ENCODE measurements at regions not wholly inside any gene's neighbourhood (a gene's known extent, or its start where the extent isn't known, plus 50 kb on each side); places are given as distances from the start of the nearest gene placed in this dataset.

GRCh38 chr13:99859178-99860177 is 112.1 kb downstream of the ZIC5 start:
- DNase-seq = no peak

DNA sequence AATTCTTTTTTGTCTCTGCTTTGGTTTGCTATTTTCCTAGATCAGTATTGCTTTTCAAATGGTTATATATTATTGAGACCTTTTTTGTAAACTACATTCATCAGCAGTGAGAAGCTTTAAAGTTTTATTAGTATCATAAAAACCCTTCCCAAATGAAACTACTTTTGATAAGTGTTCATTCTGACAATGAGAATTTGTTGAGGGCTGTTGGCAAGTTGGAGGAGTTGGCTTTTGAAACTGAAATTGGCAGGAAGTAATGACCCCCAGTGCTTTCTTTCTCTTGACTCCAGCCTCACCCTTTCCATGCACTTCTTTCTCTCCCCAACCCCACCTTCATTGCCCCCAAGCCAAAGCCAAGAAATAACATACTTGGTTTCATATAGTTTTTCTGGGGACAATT is 113.8 kb downstream of the ZIC5 start:
- DNase-seq = no peak

DNA sequence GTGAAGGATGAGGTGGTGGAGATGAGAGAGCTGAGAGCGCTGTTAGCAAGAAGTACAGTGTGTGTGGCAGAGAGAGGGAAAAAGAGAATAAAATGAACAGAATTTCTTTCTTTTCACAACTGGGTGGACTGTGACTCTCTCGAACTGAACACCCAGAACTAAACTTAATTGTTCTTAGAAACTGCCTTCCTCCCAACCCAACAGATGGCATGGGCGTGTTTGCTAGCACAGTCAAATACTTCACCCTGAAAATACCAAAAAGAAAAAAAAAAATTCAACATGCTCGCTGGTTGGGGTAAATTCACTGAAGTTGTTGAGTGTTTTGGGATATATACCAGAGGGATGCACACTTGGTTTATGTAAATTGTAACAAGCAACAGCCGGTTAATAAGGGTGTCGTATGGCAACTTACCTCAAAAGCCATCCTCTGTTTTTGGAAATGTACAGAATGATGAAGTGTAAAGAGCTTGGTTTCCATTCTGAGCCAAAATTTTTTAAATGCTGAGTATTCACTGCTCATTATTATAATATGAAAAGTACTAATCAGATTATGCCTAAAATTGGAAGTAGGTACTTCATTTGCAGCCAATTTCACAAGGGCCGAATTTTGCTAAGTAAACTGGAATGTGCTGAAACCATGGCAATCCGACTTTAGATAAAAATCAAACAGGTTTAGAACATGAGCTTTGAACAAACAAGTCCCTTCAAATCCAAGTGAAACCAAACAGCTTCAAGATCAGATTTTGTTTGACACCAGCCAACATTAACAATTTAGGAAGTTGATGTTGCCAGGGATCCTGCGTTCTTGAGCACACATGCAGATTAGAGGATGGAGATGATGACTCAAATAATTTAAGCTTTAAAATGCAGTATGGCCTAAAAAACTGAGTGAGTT is 115.8 kb downstream of the ZIC5 start:
- DNase-seq = no peak

- DNase-seq = no peak
These were observed 117.2 kb downstream of the ZIC5 start for GRCh38 chr13:99854366-99854765.

DNA sequence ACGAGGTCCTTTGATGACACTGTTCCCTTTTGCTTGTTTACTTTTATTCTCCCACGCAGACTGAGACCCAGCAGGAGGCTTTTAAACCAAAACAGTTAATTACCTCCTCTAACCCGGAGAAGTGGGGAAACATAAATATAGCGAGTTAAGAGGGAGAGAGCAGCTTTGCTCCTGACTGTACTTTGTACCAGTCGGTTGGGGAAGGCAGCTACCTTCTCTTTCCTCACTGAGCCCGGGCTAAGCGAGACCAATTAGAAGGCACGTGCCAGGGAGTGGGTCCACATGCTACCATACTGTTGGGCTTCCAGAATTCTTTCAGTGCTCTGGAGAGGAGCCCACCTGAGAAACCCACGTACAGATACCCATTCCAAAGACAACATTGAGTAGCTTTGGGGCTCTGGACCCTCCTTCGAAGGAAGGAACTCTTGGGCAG is 124.2 kb downstream of the ZIC5 start:
- no peak for DNase-seq

- DNase-seq = no peak
These were observed 126.2 kb downstream of the ZIC5 start for GRCh38 chr13:99845161-99845874.

GRCh38 chr13:99844421-99844820 is 127.1 kb downstream of the ZIC5 start:
- no peak for DNase-seq

GRCh38 chr13:99843872-99844271 is 127.7 kb downstream of the ZIC5 start:
- DNase-seq = no peak

DNA sequence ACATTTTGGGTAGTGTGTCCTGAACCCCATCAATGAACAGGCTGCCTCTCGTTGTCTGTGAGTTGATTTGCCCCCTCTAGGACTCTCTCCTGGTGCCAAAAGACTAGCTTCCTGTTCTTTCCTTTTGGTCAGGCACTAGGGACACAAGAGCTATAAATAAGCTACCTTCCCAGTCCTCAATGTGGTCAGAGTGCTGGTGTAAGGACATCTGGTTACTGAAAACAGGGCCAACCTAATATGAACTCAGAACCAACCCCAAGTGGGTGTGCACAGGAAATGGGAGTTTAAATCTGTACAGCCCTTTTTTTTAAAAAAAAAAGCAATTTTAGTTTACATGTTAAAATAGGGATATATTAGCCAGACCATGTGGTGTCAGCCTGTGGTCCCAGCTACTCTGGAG is 129.2 kb downstream of the ZIC5 start:
- DNase-seq = no peak

DNA sequence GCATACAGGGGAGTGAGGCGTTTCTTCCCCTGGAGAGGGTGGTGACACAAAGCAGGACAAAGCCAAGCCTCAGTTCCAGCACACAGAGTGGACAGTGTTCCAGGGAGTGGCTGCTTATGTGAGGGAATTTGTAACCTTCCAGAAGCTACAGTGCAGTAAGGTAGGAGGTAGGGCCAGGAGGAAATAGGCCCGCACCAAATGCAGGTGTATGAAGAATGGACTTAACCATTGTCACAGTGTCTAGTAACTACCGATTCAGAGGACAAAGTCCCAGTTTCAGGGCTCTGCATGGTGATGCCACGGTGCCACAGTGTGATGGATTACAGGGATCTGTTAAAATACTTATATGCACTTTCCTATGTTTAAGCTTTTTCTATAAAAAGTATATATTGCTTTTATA is 135.3 kb downstream of the ZIC5 start:
- DNase-seq = no peak

- DNase-seq = no peak
These were observed 136.1 kb downstream of the ZIC5 start for GRCh38 chr13:99835442-99835841.

GRCh38 chr13:99834246-99834645 is 137.3 kb downstream of the ZIC5 start:
- no peak for DNase-seq

DNA sequence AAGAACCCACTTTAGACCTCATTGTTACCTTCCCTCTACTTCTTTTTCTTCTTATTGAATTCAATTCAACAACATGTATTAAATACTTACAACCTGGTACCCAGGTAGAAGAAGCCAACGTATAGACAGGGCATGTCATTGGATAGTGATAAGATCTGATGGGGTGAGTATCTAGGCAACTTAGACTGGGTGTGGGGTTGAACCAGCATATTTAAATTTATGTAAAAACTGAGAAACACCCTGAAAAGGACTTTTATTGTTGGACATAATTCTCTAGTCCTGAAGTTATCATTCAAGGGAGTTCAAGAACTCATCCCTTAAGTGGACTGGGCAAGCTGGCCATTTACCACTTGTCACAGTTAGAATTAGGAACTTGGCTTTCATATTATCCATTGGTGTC is 139.2 kb downstream of the ZIC5 start:
- no peak for DNase-seq

DNA sequence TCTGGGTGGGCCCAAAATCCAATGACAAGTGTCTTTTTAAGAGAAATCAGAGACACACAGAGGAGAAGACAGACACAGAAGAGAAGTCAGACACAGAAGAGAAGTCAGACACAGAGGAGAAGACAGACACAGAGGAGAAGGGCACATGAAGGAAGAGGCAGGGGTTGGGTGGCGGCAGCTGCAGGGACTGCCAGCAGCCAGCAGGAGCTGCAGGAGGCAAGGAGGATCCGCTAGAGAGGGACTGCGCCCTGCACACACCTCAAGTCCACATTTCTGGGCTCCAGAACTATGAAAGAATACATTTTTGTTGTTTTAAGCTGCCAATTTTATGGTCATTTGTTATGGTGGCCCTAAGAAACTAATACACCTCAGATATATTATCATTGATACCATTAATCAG is 140.6 kb downstream of the ZIC5 start:
- no peak for DNase-seq

GRCh38 chr13:99829593-99830239 is 141.9 kb downstream of the ZIC5 start:
- DNase-seq = no peak

GRCh38 chr13:99829161-99829560 is 142.4 kb downstream of the ZIC5 start:
- DNase-seq = no peak

GRCh38 chr13:99828735-99829134 is 142.8 kb downstream of the ZIC5 start:
- no peak for DNase-seq

- no peak for DNase-seq
These were observed 143.4 kb downstream of the ZIC5 start for GRCh38 chr13:99828123-99828522.

- no peak for DNase-seq
These were observed 144.4 kb downstream of the ZIC5 start for GRCh38 chr13:99827011-99827772.

DNA sequence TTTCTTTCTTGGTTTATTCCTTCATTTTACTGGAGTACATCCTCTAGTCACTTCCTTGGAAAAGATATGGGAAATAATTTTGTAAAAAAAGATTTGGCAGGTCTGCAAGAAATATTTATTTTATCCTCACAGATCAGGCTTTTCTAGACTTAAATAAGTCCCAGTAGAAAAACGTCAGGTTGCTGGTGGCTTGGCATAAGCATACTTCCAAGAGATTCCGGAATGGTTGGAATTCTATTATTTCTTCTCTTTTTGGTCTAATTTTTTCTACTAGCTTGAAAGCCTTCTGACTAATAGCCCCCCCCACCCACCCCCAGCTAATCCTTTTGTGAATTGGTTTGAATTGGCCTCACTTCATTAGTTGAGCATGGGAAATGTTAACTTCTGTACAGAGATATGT is 147.6 kb downstream of the ZIC5 start:
- no peak for DNase-seq

GRCh38 chr13:99822820-99823219 is 148.7 kb downstream of the ZIC5 start:
- no peak for DNase-seq

- no peak for DNase-seq
These were observed 149.8 kb downstream of the ZIC5 start for GRCh38 chr13:99821741-99822140.

Data from effector CD4-positive, alpha-beta T cell (primary cell).